Natural killer cell (primary cell): ENCODE measurements at regions not wholly inside any gene's neighbourhood (a gene's known extent, or its start where the extent isn't known, plus 50 kb on each side); places are given as distances from the start of the nearest gene placed in this dataset.

ENCODE experiments used
- ATAC-seq, 3 donors: fragments of 150-1000 bp in 2 of 3; fragments of 200-7000 bp in 1 of 3; cut with Tn5 transposase; 1 replicate in 1 of 3; 2 replicates in 2 of 3; pipeline ENCODE4 v1.10.0; 2021; ENCODE audit warnings: mild to moderate bottlenecking in 2 of 3, moderate library complexity in 2 of 3
- DNase-seq, 2 donors: peaks; one replicate each; pipeline versions ENCODE4 v3.0.0 to v3.0.0-alpha.2; 2013 to 2021; ENCODE audit warnings: mixed read lengths in 1 of 2
- H3K27ac ChIP-seq: one replicate; pipeline ENCODE4 v1.5.1; 2013; ENCODE audit warnings: mild to moderate bottlenecking, low read length
- H3K27me3 ChIP-seq: one replicate; pipeline ENCODE4 v1.6.1; 2013; ENCODE audit warnings: low read length; ENCODE audit not compliant: control insufficient read depth, insufficient read depth
- H3K36me3 ChIP-seq: one replicate; pipeline ENCODE4 v1.6.1; 2013; ENCODE audit warnings: low read length; ENCODE audit not compliant: control insufficient read depth, insufficient read depth
- H3K4me1 ChIP-seq: one replicate; pipeline ENCODE4 v1.6.1; 2013; ENCODE audit warnings: low read length; ENCODE audit not compliant: control insufficient read depth, insufficient read depth
- H3K4me3 ChIP-seq: one replicate; pipeline ENCODE4 v1.5.1; 2013; ENCODE audit warnings: low read length
- H3K9me3 ChIP-seq: one replicate; pipeline ENCODE4 v1.6.1; 2013; ENCODE audit warnings: low read length; ENCODE audit not compliant: control insufficient read depth, insufficient read depth
- H3K27ac Mint-ChIP-seq, 2 donors: one replicate each; pipeline ENCODE4 v1.8.0; 2022; ENCODE audit warnings: mild to moderate bottlenecking in 2 of 2, mixed read lengths in 2 of 2, moderate library complexity in 1 of 2
- H3K27me3 Mint-ChIP-seq, 2 donors: one replicate each; pipeline ENCODE4 v1.8.0; 2022; ENCODE audit warnings: low read depth in 2 of 2, mixed read lengths in 2 of 2
- H3K36me3 Mint-ChIP-seq: one replicate; pipeline ENCODE4 v1.8.0; 2022; ENCODE audit warnings: mixed read lengths
- H3K4me1 Mint-ChIP-seq, 2 donors: one replicate each; pipeline ENCODE4 v1.8.0; 2022; ENCODE audit warnings: mixed read lengths in 2 of 2
- H3K4me3 Mint-ChIP-seq: one replicate; pipeline ENCODE4 v1.8.0; 2022; ENCODE audit warnings: mild to moderate bottlenecking, moderate library complexity, mixed read lengths
- H3K9me3 Mint-ChIP-seq, 2 donors: one replicate each; pipeline ENCODE4 v1.8.0; 2022; ENCODE audit warnings: mixed read lengths in 2 of 2
- WGBS: methylation state at CpG from one replicate; pipeline ENCODE4 v1.1.7; 2013; ENCODE audit warnings: missing lambda C conversion rate; ENCODE audit not compliant: insufficient coverage; 5-methylcytosine and 5-hydroxymethylcytosine counted together
- intact Hi-C: fragments of 100-400 bp; cut with micrococcal nuclease; formaldehyde crosslinking; loops from one replicate; pipeline ENCODE4 v1.14.2; 2022
- TF ChIP-seq, protein P1 (sequence below): fragments of 200-600 bp; IDR thresholded peaks from one replicate; pipeline ENCODE4 v1.8.0; 2022; ENCODE audit warnings: antibody characterized with exemption

DNA sequence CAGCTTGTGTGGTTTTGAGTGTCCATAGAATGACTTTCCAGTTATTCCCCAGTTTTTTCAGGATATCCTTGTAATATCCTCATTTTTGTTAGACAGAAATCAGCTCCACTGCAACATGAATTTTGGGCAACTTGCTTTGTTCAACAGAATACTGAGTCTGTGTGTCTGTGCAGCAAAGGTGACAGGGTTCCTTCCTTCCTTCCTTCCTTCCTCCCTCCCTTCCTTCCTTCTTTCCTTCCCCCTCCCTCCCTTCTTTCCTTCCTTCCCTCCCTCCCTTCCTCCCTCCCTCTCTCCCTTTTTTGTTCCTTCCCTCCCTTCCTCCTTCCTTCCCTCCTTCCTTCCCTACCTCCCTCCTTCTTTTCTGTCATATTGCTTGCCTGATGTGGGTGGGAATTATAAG is 496.5 kb downstream of the EPM2A start:
- Histone ChIP-seq H3K4me1 (no peaks in the 10 kb centered on the region), H3K27me3 (no peaks in the 10 kb centered on the region), H3K27ac (no peak overlapping the region), H3K9me3 (no peaks in the 10 kb centered on the region), H3K36me3 (no peaks in the 10 kb centered on the region), H3K4me3 (no peak overlapping the region)
- H3K27me3 Mint-ChIP-seq: no peaks in the 10 kb centered on the region
- TF ChIP-seq, protein P1, sequence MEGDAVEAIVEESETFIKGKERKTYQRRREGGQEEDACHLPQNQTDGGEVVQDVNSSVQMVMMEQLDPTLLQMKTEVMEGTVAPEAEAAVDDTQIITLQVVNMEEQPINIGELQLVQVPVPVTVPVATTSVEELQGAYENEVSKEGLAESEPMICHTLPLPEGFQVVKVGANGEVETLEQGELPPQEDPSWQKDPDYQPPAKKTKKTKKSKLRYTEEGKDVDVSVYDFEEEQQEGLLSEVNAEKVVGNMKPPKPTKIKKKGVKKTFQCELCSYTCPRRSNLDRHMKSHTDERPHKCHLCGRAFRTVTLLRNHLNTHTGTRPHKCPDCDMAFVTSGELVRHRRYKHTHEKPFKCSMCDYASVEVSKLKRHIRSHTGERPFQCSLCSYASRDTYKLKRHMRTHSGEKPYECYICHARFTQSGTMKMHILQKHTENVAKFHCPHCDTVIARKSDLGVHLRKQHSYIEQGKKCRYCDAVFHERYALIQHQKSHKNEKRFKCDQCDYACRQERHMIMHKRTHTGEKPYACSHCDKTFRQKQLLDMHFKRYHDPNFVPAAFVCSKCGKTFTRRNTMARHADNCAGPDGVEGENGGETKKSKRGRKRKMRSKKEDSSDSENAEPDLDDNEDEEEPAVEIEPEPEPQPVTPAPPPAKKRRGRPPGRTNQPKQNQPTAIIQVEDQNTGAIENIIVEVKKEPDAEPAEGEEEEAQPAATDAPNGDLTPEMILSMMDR: no peak
- ATAC-seq: no peak
- H3K27ac Mint-ChIP-seq: no peak overlapping the region
- intact Hi-C loops: no loop called here
- no peak overlapping the region for H3K4me3 Mint-ChIP-seq
- DNase-seq: no peak
- H3K4me1 Mint-ChIP-seq: no peaks in the 10 kb centered on the region
- peaks cover 3 to 8% of the 10 kb centered on the region in 2 donors for H3K9me3 Mint-ChIP-seq
- no peaks in the 10 kb centered on the region for H3K36me3 Mint-ChIP-seq

DNA sequence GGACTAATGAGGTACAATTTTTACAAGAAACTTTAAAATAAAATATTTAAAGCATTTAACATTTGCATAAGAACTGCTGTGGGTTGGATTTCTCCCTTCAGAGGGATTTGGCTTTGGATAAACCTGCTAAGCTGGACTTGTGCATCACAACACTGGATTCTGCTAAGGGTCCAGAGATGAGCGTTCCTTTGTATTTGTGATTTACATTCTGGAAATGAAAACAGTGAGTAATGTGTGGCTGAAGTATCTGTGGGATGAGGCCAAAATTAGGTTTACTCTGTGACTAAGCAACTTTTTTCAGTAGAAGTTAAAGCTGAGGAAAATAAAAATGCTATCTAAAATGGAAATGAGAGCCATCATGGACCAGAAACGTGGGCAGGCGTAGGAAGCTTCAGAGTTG is 494.3 kb downstream of the EPM2A start:
- no peak overlapping the region for H3K4me3 ChIP-seq
- 34% methylated on average over 3 of the region's 3 CpGs for WGBS
- H3K36me3 Mint-ChIP-seq: no peaks in the 10 kb centered on the region
- H3K9me3 ChIP-seq: no peaks in the 10 kb centered on the region
- H3K4me3 Mint-ChIP-seq: no peak overlapping the region
- ATAC-seq (no peak), DNase-seq (no peak)
- H3K27me3 ChIP-seq: no peaks in the 10 kb centered on the region
- no peak overlapping the region for H3K27ac Mint-ChIP-seq
- TF ChIP-seq, protein P1: no peak
- H3K36me3 ChIP-seq: no peaks in the 10 kb centered on the region
- intact Hi-C loops: no loop called here
- H3K27ac ChIP-seq: no peak overlapping the region
- no peaks in the 10 kb centered on the region for H3K4me1 ChIP-seq
- no peaks in the 10 kb centered on the region for H3K4me1 Mint-ChIP-seq
- H3K27me3 Mint-ChIP-seq: no peaks in the 10 kb centered on the region
- peaks cover 3 to 6% of the 10 kb centered on the region in 2 donors for H3K9me3 Mint-ChIP-seq

DNA sequence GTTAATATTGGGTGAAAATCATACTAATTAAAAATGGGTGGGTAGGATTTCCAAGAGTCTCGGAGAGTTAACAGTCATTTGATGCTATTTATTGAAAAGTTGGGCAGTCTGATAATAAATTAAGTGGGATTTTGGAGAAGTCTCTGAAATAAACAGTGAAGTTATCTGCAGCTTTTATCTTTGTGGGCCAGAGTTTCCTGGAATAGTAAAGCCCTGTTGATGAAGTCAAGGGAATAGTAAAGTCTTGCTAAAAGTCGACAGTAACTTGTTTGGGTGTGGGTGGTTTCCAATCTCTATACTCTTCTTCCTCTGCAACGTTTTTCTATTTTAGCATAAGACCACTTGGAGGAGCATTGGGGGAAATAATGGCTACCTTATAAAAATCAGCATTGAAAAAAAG is 493.6 kb downstream of the EPM2A start:
- H3K27me3 Mint-ChIP-seq: no peaks in the 10 kb centered on the region

More for the DNA sequence above, 493.6 kb downstream of the EPM2A start:
- intact Hi-C loops: no loop called here
- DNase-seq (no peak), ATAC-seq (no peak)
- 22% methylated on average over 1 of the region's 3 CpGs for WGBS
- H3K4me1 Mint-ChIP-seq: no peaks in the 10 kb centered on the region
- H3K36me3 Mint-ChIP-seq: no peaks in the 10 kb centered on the region
- Histone ChIP-seq H3K9me3 (no peaks in the 10 kb centered on the region), H3K4me1 (no peaks in the 10 kb centered on the region), H3K27ac (no peak overlapping the region), H3K27me3 (no peaks in the 10 kb centered on the region), H3K36me3 (no peaks in the 10 kb centered on the region), H3K4me3 (no peak overlapping the region)
- H3K27ac Mint-ChIP-seq: no peak overlapping the region
- no peak overlapping the region for H3K4me3 Mint-ChIP-seq
- TF ChIP-seq, protein P1: no peak
- peaks cover 3 to 5% of the 10 kb centered on the region in 2 donors for H3K9me3 Mint-ChIP-seq
